ENCODE measurements at regions not wholly inside any gene's neighbourhood (a gene's known extent, or its start where the extent isn't known, plus 50 kb on each side); places are given as distances from the start of the nearest gene placed in this dataset.

GRCh38 chr13:71355010-71355409, 512.0 kb downstream of the DACH1 start:
- no peak for TF ChIP-seq CTCF (IDR thresholded peaks at IDR 0.05)
- TF ChIP-seq EP300 (IDR thresholded peaks at IDR 0.05; ENCODE audit: low read depth) = no peak
